Panc1 (cell line): ENCODE measurements at regions not wholly inside any gene's neighbourhood (a gene's known extent, or its start where the extent isn't known, plus 50 kb on each side); places are given as distances from the start of the nearest gene placed in this dataset.
A peak's percentile ranks its signal among the peaks of the same experiment; 100 is the strongest.

Experiments
- ATAC-seq: fragments of 200-7000 bp; cut with Tn5 transposase; 2 replicates; pipeline ENCODE4 v1.9.1; 2020; ENCODE audit warnings: mild to moderate bottlenecking, moderate library complexity
- BruUV-seq: library from RNA; stranded (reverse); fragments of 400-500 nt; replicated peaks from 2 replicates; lab custom pipeline; 2021; lab: Mats Ljungman, UMichigan
- CTCF ChIA-PET: fragments of 300-600 bp; sonication (Branson Sonifier 250); formaldehyde crosslinking; loops from one replicate; lab custom pipeline; 2022; ENCODE audit warnings: antibody characterized with exemption; lab: Charles Lee
- POLR2A ChIA-PET: fragments of 300-600 bp; sonication (Branson Sonifier 250); formaldehyde crosslinking; loops from one replicate; lab custom pipeline; 2022; ENCODE audit warnings: antibody characterized with exemption; lab: Charles Lee
- DNase-seq: peaks from one replicate; pipeline ENCODE4 v3.0.0-alpha.2; 2010; ENCODE audit warnings: low read depth, low spot score
- H3K27ac ChIP-seq: 2 replicates; pipeline ENCODE4 v1.5.1; 2011; ENCODE audit warnings: mild to moderate bottlenecking, low read length, inconsistent platforms
- H3K27me3 ChIP-seq: fragments of 200-500 bp; sonication (Bioruptor generic); 2 replicates; pipeline ENCODE4 v1.6.0; 2014; ENCODE audit warnings: low read length, inconsistent platforms; ENCODE audit not compliant: control insufficient read depth, insufficient read depth
- H3K36me3 ChIP-seq: fragments of 200-500 bp; sonication (Bioruptor generic); 2 replicates; pipeline ENCODE4 v1.5.1; 2014; ENCODE audit warnings: inconsistent platforms, mild to moderate bottlenecking, low read length, moderate library complexity; ENCODE audit not compliant: control insufficient read depth, insufficient read depth
- H3K4me1 ChIP-seq: 2 replicates; pipeline ENCODE4 v1.5.1; 2011; ENCODE audit warnings: inconsistent platforms, mild to moderate bottlenecking, low read length, moderate library complexity; ENCODE audit not compliant: control insufficient read depth, insufficient read depth
- H3K4me3 ChIP-seq, 2 experiments: 2 replicates each; pipeline ENCODE4 v1.5.1; 2011 to 2012; ENCODE audit warnings: low read depth in 2 of 2, low read length in 2 of 2, mild to moderate bottlenecking in 2 of 2, inconsistent platforms in 1 of 2, moderate library complexity in 1 of 2
- H3K9me3 ChIP-seq: fragments of 200-500 bp; sonication (Bioruptor generic); 2 replicates; pipeline ENCODE4 v1.5.1; 2014; ENCODE audit warnings: low read depth, mild to moderate bottlenecking, inconsistent platforms, low read length, moderate library complexity; ENCODE audit not compliant: control insufficient read depth, insufficient read depth
- CTCF ChIP-seq: fragments of 450-650 bp; IDR thresholded peaks from 2 replicates; pipeline ENCODE4 v1.5.1; 2017; ENCODE audit warnings: mild to moderate bottlenecking
- POLR2AphosphoS5 ChIP-seq: IDR thresholded peaks from 2 replicates; pipeline ENCODE4 v1.6.1; 2012; ENCODE audit warnings: mild to moderate bottlenecking, low read depth, low read length, moderate library complexity
- REST ChIP-seq, 2 experiments: IDR thresholded peaks; 2 replicates each; pipeline ENCODE4 v1.6.1; 2011 to 2012; ENCODE audit warnings: low read depth in 2 of 2, control low read depth in 1 of 2, low read length in 1 of 2, mild to moderate bottlenecking in 1 of 2, moderate library complexity in 1 of 2; ENCODE audit not compliant: insufficient read depth in 1 of 2
- SIN3A ChIP-seq: IDR thresholded peaks from 2 replicates; pipeline ENCODE4 v1.6.1; 2012; ENCODE audit warnings: low read depth, mild to moderate bottlenecking, low read length, moderate library complexity, borderline replicate concordance; ENCODE audit not compliant: insufficient read depth
- TCF7L2 ChIP-seq: IDR thresholded peaks from 2 replicates; pipeline ENCODE4 v1.6.1; 2011; ENCODE audit warnings: mild to moderate bottlenecking, low read depth, low read length, inconsistent platforms
- in situ Hi-C: cut with HindIII; loops from 2 replicates; pipeline ENCODE4 v1.10.0; 2016; ENCODE audit warnings: low sequenced_read_pairs, low pct_unique_long_range_greater_than_20kb
- intact Hi-C: fragments of 100-400 bp; cut with micrococcal nuclease; formaldehyde crosslinking; loops from one replicate; pipeline ENCODE4 v1.10.0; 2022; ENCODE audit not compliant: unreplicated experiment

- H3K27me3 ChIP-seq, result no peaks in the 10 kb centered on the region
- no peaks in the 10 kb centered on the region for H3K9me3 ChIP-seq
- TF ChIP-seq CTCF (no peak), TCF7L2 (no peak), REST (IDR thresholded peaks at IDR 0.05; ENCODE audit: insufficient read depth in 1 of 2, low read depth in 2 of 2, low read length in 1 of 2) (no peak), SIN3A (no peak), POLR2AphosphoS5 (no peak)
- no peak for ATAC-seq
- BruUV-seq, result no TSS peak
- H3K27ac ChIP-seq, result peak overlapping the region; percentile 41; the same call in 1 of the 2 replicates
- intact Hi-C loops, result loop anchor here (10.0 kb wide), 1 partner anchor 90 kb away; no protein-coding TSS in a partner anchor
- ChIA-PET POLR2A (no interaction called here), CTCF (interaction anchor here (0.7 kb wide), 1 partner anchor 20 kb away, joined by 3 read pairs; no protein-coding TSS in a partner anchor)
- no peak for DNase-seq
- H3K36me3 ChIP-seq, result no peaks in the 10 kb centered on the region
- H3K4me3 ChIP-seq, result no peak overlapping the region
- peaks cover 15% of the 10 kb centered on the region for H3K4me1 ChIP-seq
- in situ Hi-C loops, result no loop called here
Measured at GRCh38 chr6:138685257-138685656, 88.3 kb upstream of the CCDC28A start.

- no peak for TF ChIP-seq POLR2AphosphoS5
- no peak for TF ChIP-seq SIN3A
- Histone ChIP-seq H3K27ac (no peak overlapping the region), H3K4me3 (no peak overlapping the region), H3K9me3 (no peaks in the 10 kb centered on the region), H3K36me3 (no peaks in the 10 kb centered on the region), H3K4me1 (peaks cover 15% of the 10 kb centered on the region), H3K27me3 (no peaks in the 10 kb centered on the region)
- BruUV-seq, result no TSS peak
- ATAC-seq, result no peak
- POLR2A ChIA-PET, result no interaction called here
- intact Hi-C loops, result loop anchor here (10.0 kb wide), 1 partner anchor 91 kb away; no protein-coding TSS in a partner anchor
- in situ Hi-C loops, result no loop called here
- no peak for DNase-seq
- CTCF ChIA-PET, result no interaction called here
Measured at GRCh38 chr6:138685781-138686180, 87.8 kb upstream of the CCDC28A start.

GRCh38 chr6:138688580-138688979 lies 85.0 kb upstream of the CCDC28A start:
- BruUV-seq, result no TSS peak
- CTCF ChIA-PET, result no interaction called here
- H3K4me3 ChIP-seq, result no peak overlapping the region
- intact Hi-C loops, result loop anchor here (10.0 kb wide), 1 partner anchor 94 kb away; no protein-coding TSS in a partner anchor
- H3K4me1 ChIP-seq, result peaks cover 9% of the 10 kb centered on the region
- TF ChIP-seq SIN3A, result no peak
- no peak for TF ChIP-seq CTCF
- no peak for TF ChIP-seq POLR2AphosphoS5
- TF ChIP-seq REST (IDR thresholded peaks at IDR 0.05; ENCODE audit: insufficient read depth in 1 of 2, low read depth in 2 of 2, low read length in 1 of 2), result no peak
- in situ Hi-C loops, result no loop called here
- H3K27me3 ChIP-seq, result no peaks in the 10 kb centered on the region
- ATAC-seq, result no peak
- POLR2A ChIA-PET, result no interaction called here
- H3K9me3 ChIP-seq, result no peaks in the 10 kb centered on the region
- no peak for DNase-seq
- no peak overlapping the region for H3K27ac ChIP-seq
- no peaks in the 10 kb centered on the region for H3K36me3 ChIP-seq
